ENCODE measurements at regions not wholly inside any gene's neighbourhood (a gene's known extent, or its start where the extent isn't known, plus 50 kb on each side); places are given as distances from the start of the nearest gene placed in this dataset.
"Not testable (repeated sequence)": the region's sequence is repeated elsewhere in the genome, so short reads cannot be mapped to it uniquely, and the experiment has no call there.

- H3K4me3 Mint-ChIP-seq; ATAC-seq; H3K36me3 ChIP-seq (ENCODE audit: control insufficient read depth in 2 of 3, insufficient read depth in 3 of 3, low read length in 3 of 3); intact Hi-C loops (cut with micrococcal nuclease); H3K4me3 ChIP-seq (ENCODE audit: low read length); H3K9me3 Mint-ChIP-seq; H3K9me3 ChIP-seq (ENCODE audit: control insufficient read depth in 2 of 3, low read length in 3 of 3); H3K36me3 Mint-ChIP-seq; H3K4me1 ChIP-seq (ENCODE audit: control insufficient read depth in 2 of 2, insufficient read depth in 2 of 2, low read length in 2 of 2); POLR2A ChIA-PET; H3K27ac ChIP-seq (ENCODE audit: low read depth, low read length); DNase-seq; H3K27me3 ChIP-seq (ENCODE audit: control insufficient read depth in 2 of 2, insufficient read depth in 2 of 2, low read length in 2 of 2); CTCF ChIA-PET; H3K4me1 Mint-ChIP-seq; H3K27ac Mint-ChIP-seq: not testable (repeated sequence)
- peaks cover 11 to 22% (median 15%) of the 10 kb centered on the region in 5 donors for H3K27me3 Mint-ChIP-seq
Observed at GRCh38 chr2:176796677-176797076, 415.9 kb upstream of the HNRNPA3 start.

DNA sequence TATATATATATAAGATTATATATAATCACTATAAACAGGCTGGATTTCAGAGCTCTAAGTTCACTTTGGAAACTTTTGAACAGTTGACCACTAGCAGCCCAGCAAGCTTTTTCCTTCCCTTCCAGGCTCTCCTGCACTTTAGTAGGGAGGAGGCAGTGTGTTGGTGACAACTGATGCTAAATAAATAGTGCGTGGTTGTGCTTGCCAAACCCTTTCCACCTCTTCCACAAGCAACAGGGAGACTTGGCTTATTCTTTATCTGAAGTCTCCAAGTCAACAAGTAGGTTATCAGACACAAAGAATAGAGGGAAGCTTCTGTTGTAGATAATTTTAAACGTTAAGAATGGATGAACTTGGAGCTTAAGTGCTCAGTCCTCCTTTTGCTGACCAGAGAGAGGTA lies 408.2 kb upstream of the HNRNPA3 start:
- H3K36me3 ChIP-seq (ENCODE audit: control insufficient read depth in 2 of 3, insufficient read depth in 3 of 3, low read length in 3 of 3) = no peaks in the 10 kb centered on the region
- H3K27me3 ChIP-seq (ENCODE audit: control insufficient read depth in 2 of 2, insufficient read depth in 2 of 2, low read length in 2 of 2) = no peaks in the 10 kb centered on the region
- H3K4me3 Mint-ChIP-seq = no peak overlapping the region
- ChIA-PET CTCF (interaction anchor here (1.0 kb wide), 1 partner anchor 10 kb away, joined by 6 read pairs; no protein-coding TSS in a partner anchor), POLR2A (no interaction called here)
- H3K36me3 Mint-ChIP-seq = no peaks in the 10 kb centered on the region
- H3K9me3 ChIP-seq (ENCODE audit: control insufficient read depth in 2 of 3, low read length in 3 of 3) = no peaks in the 10 kb centered on the region
- H3K4me1 ChIP-seq (ENCODE audit: control insufficient read depth in 2 of 2, insufficient read depth in 2 of 2, low read length in 2 of 2) = no peaks in the 10 kb centered on the region
- H3K27me3 Mint-ChIP-seq = peaks cover 0 to 7% (median 0%) of the 10 kb centered on the region in 5 donors
- DNase-seq (no peak), ATAC-seq (no peak)
- peaks cover 0 to 3% (median 0%) of the 10 kb centered on the region in 7 donors for H3K4me1 Mint-ChIP-seq
- no peak overlapping the region for H3K4me3 ChIP-seq (ENCODE audit: low read length)
- peaks cover 0 to 2% (median 0%) of the 10 kb centered on the region in 11 donors for H3K9me3 Mint-ChIP-seq
- H3K27ac ChIP-seq (ENCODE audit: low read depth, low read length) = no peak overlapping the region
- no peak overlapping the region for H3K27ac Mint-ChIP-seq
- intact Hi-C loops (cut with micrococcal nuclease) = no loop called here

GRCh38 chr2:176805345-176805744 lies 407.2 kb upstream of the HNRNPA3 start:
- ChIA-PET POLR2A (no interaction called here), CTCF (no interaction called here)
- no peaks in the 10 kb centered on the region for H3K27me3 ChIP-seq (ENCODE audit: control insufficient read depth in 2 of 2, insufficient read depth in 2 of 2, low read length in 2 of 2)
- no peak overlapping the region for H3K27ac Mint-ChIP-seq
- no peak overlapping the region for H3K4me3 Mint-ChIP-seq
- intact Hi-C loops (cut with micrococcal nuclease) = no loop called here
- DNase-seq (no peak), ATAC-seq (no peak)
- peaks cover 0 to 7% (median 0%) of the 10 kb centered on the region in 5 donors for H3K27me3 Mint-ChIP-seq
- H3K9me3 ChIP-seq (ENCODE audit: control insufficient read depth in 2 of 3, low read length in 3 of 3) = no peaks in the 10 kb centered on the region
- H3K36me3 ChIP-seq (ENCODE audit: control insufficient read depth in 2 of 3, insufficient read depth in 3 of 3, low read length in 3 of 3) = no peaks in the 10 kb centered on the region
- H3K36me3 Mint-ChIP-seq = no peaks in the 10 kb centered on the region
- H3K4me1 ChIP-seq (ENCODE audit: control insufficient read depth in 2 of 2, insufficient read depth in 2 of 2, low read length in 2 of 2) = no peaks in the 10 kb centered on the region
- H3K9me3 Mint-ChIP-seq = peaks cover 0 to 2% (median 0%) of the 10 kb centered on the region in 11 donors
- no peak overlapping the region for H3K27ac ChIP-seq (ENCODE audit: low read depth, low read length)
- H3K4me1 Mint-ChIP-seq = peaks cover 0 to 3% (median 0%) of the 10 kb centered on the region in 7 donors
- H3K4me3 ChIP-seq (ENCODE audit: low read length) = no peak overlapping the region

DNA sequence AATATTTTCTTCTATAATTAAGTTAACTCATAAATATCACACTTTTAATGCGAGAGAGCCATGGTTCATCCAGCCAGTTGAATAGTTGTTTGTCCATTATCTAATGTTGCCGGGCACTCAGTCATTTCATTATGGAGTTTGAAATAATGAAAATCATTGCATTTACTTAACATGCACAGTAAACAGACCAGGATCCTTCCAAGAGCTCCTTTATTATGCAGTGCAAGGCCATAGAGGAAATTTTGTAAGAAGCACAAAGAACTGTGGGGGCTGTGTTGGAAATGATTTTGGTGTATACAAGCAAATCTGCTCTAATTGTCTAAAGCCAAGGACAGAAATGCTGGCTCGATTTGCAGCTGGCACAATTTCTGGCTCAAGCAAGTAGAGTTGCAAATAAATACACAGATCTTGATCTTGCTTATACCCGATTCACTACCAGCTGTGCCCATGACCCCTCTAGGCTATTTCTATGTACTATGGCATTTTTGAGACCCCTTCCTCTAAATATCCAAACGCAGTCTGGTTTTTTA lies 400.3 kb upstream of the HNRNPA3 start:
- H3K27me3 Mint-ChIP-seq = peaks cover 0 to 7% (median 0%) of the 10 kb centered on the region in 5 donors
- ATAC-seq (no peak), DNase-seq (no peak)
- no peaks in the 10 kb centered on the region for H3K36me3 ChIP-seq (ENCODE audit: control insufficient read depth in 2 of 3, insufficient read depth in 3 of 3, low read length in 3 of 3)
- H3K27ac Mint-ChIP-seq = no peak overlapping the region
- no peaks in the 10 kb centered on the region for H3K9me3 ChIP-seq (ENCODE audit: control insufficient read depth in 2 of 3, low read length in 3 of 3)
- ChIA-PET CTCF (no interaction called here), POLR2A (no interaction called here)
- H3K27ac ChIP-seq (ENCODE audit: low read depth, low read length) = no peak overlapping the region
- no peaks in the 10 kb centered on the region for H3K36me3 Mint-ChIP-seq
- H3K9me3 Mint-ChIP-seq = no peaks in the 10 kb centered on the region
- intact Hi-C loops (cut with micrococcal nuclease) = loop anchor here (5.0 kb wide), 2 partner anchors 160 to 355 kb away; no protein-coding TSS in a partner anchor
- no peaks in the 10 kb centered on the region for H3K27me3 ChIP-seq (ENCODE audit: control insufficient read depth in 2 of 2, insufficient read depth in 2 of 2, low read length in 2 of 2)
- no peak overlapping the region for H3K4me3 Mint-ChIP-seq
- peaks cover 10 to 22% (median 17%) of the 10 kb centered on the region in 7 donors for H3K4me1 Mint-ChIP-seq
- H3K4me3 ChIP-seq (ENCODE audit: low read length) = no peak overlapping the region
- H3K4me1 ChIP-seq (ENCODE audit: control insufficient read depth in 2 of 2, insufficient read depth in 2 of 2, low read length in 2 of 2) = peaks cover 3 to 7% of the 10 kb centered on the region in 2 donors

GRCh38 chr2:176813156-176813555 lies 399.4 kb upstream of the HNRNPA3 start:
- intact Hi-C loops (cut with micrococcal nuclease) = loop anchor here (5.0 kb wide), 2 partner anchors 161 to 356 kb away; no protein-coding TSS in a partner anchor
- H3K4me3 Mint-ChIP-seq = no peak overlapping the region
- Histone ChIP-seq H3K4me3 (ENCODE audit: low read length) (no peak overlapping the region), H3K36me3 (ENCODE audit: control insufficient read depth in 2 of 3, insufficient read depth in 3 of 3, low read length in 3 of 3) (no peaks in the 10 kb centered on the region), H3K27me3 (ENCODE audit: control insufficient read depth in 2 of 2, insufficient read depth in 2 of 2, low read length in 2 of 2) (no peaks in the 10 kb centered on the region), H3K4me1 (ENCODE audit: control insufficient read depth in 2 of 2, insufficient read depth in 2 of 2, low read length in 2 of 2) (peaks cover 3 to 7% of the 10 kb centered on the region in 2 donors), H3K9me3 (ENCODE audit: control insufficient read depth in 2 of 3, low read length in 3 of 3) (no peaks in the 10 kb centered on the region), H3K27ac (ENCODE audit: low read depth, low read length) (no peak overlapping the region)
- no peaks in the 10 kb centered on the region for H3K36me3 Mint-ChIP-seq
- ATAC-seq (no peak), DNase-seq (no peak)
- POLR2A ChIA-PET = no interaction called here
- CTCF ChIA-PET = no interaction called here
- peaks cover 0 to 7% (median 0%) of the 10 kb centered on the region in 5 donors for H3K27me3 Mint-ChIP-seq
- H3K4me1 Mint-ChIP-seq = peaks cover 10 to 24% (median 19%) of the 10 kb centered on the region in 7 donors
- H3K27ac Mint-ChIP-seq = no peak overlapping the region
- H3K9me3 Mint-ChIP-seq = no peaks in the 10 kb centered on the region

DNA sequence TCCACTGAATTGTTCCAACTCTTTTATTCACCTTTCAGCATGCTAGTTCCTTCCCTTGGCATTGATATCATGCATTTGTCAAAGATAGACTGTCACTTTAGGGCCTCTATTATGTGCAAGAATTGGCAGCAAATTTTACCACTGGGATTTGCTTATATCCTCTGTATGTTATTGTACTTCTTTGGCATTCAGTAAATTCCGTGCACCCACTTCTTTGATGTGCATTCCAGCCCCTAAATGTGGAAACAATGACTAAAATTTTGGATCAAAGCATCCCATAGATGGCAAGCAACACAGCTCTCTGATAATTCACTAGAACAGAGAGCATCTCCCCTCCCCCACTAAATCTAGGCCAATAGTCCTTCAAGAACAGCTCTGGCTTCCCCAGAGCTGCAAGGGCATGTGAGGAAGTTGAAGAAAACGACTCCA lies 399.0 kb upstream of the HNRNPA3 start:
- no peak for ATAC-seq
- no peak overlapping the region for H3K27ac ChIP-seq (ENCODE audit: low read depth, low read length)
- CTCF ChIA-PET = interaction anchor here (1.8 kb wide), 1 partner anchor 10 kb away, joined by 6 read pairs; no protein-coding TSS in a partner anchor
- peaks cover 10 to 26% (median 19%) of the 10 kb centered on the region in 7 donors for H3K4me1 Mint-ChIP-seq
- H3K27me3 ChIP-seq (ENCODE audit: control insufficient read depth in 2 of 2, insufficient read depth in 2 of 2, low read length in 2 of 2) = no peaks in the 10 kb centered on the region
- no peak overlapping the region for H3K4me3 ChIP-seq (ENCODE audit: low read length)
- DNase-seq = no peak
- no peaks in the 10 kb centered on the region for H3K36me3 Mint-ChIP-seq
- no peaks in the 10 kb centered on the region for H3K9me3 Mint-ChIP-seq
- peak overlapping the region in 1 of 9 donors; percentile 55 for H3K27ac Mint-ChIP-seq
- intact Hi-C loops (cut with micrococcal nuclease) = loop anchor here (1.0 to 5.0 kb wide), 8 partner anchors 161 to 687 kb away; no protein-coding TSS in a partner anchor
- H3K36me3 ChIP-seq (ENCODE audit: control insufficient read depth in 2 of 3, insufficient read depth in 3 of 3, low read length in 3 of 3) = no peaks in the 10 kb centered on the region
- H3K4me1 ChIP-seq (ENCODE audit: control insufficient read depth in 2 of 2, insufficient read depth in 2 of 2, low read length in 2 of 2) = peaks cover 3 to 7% of the 10 kb centered on the region in 2 donors
- POLR2A ChIA-PET = no interaction called here
- H3K9me3 ChIP-seq (ENCODE audit: control insufficient read depth in 2 of 3, low read length in 3 of 3) = no peaks in the 10 kb centered on the region
- H3K27me3 Mint-ChIP-seq = peaks cover 0 to 7% (median 0%) of the 10 kb centered on the region in 5 donors
- H3K4me3 Mint-ChIP-seq = no peak overlapping the region

GRCh38 chr2:176814274-176814673 lies 398.3 kb upstream of the HNRNPA3 start:
- no peak for ATAC-seq

More at GRCh38 chr2:176814274-176814673, 398.3 kb upstream of the HNRNPA3 start:
- H3K9me3 ChIP-seq (ENCODE audit: control insufficient read depth in 2 of 3, low read length in 3 of 3) = no peaks in the 10 kb centered on the region
- no peak overlapping the region for H3K27ac ChIP-seq (ENCODE audit: low read depth, low read length)
- no peaks in the 10 kb centered on the region for H3K9me3 Mint-ChIP-seq
- H3K4me3 Mint-ChIP-seq = peak overlapping the region in 3 of 10 donors; percentile 37 to 62 (median 58)
- intact Hi-C loops (cut with micrococcal nuclease) = loop anchor here (1.0 to 5.0 kb wide), 8 partner anchors 161 to 687 kb away; no protein-coding TSS in a partner anchor
- no peak overlapping the region for H3K27ac Mint-ChIP-seq
- peaks cover 0 to 7% (median 0%) of the 10 kb centered on the region in 5 donors for H3K27me3 Mint-ChIP-seq
- H3K27me3 ChIP-seq (ENCODE audit: control insufficient read depth in 2 of 2, insufficient read depth in 2 of 2, low read length in 2 of 2) = no peaks in the 10 kb centered on the region
- H3K4me1 ChIP-seq (ENCODE audit: control insufficient read depth in 2 of 2, insufficient read depth in 2 of 2, low read length in 2 of 2) = peaks cover 3 to 7% of the 10 kb centered on the region in 2 donors
- ChIA-PET CTCF (interaction anchor here (0.6 to 1.8 kb wide), 3 partner anchors 10 to 350 kb away, joined by 5 to 6 read pairs (median 5); no protein-coding TSS in a partner anchor), POLR2A (no interaction called here)
- H3K36me3 ChIP-seq (ENCODE audit: control insufficient read depth in 2 of 3, insufficient read depth in 3 of 3, low read length in 3 of 3) = no peaks in the 10 kb centered on the region
- H3K4me1 Mint-ChIP-seq = peaks cover 10 to 26% (median 19%) of the 10 kb centered on the region in 7 donors
- DNase-seq = no peak
- H3K4me3 ChIP-seq (ENCODE audit: low read length) = no peak overlapping the region
- no peaks in the 10 kb centered on the region for H3K36me3 Mint-ChIP-seq
